IMR-90 (cell line): ENCODE measurements at regions not wholly inside any gene's neighbourhood (a gene's known extent, or its start where the extent isn't known, plus 50 kb on each side); places are given as distances from the start of the nearest gene placed in this dataset.

Experiments used
- ATAC-seq: fragments of 200-7000 bp; cut with Tn5 transposase; 2 replicates; pipeline ENCODE4 v1.9.1; 2020; ENCODE audit warnings: low read depth, mild to moderate bottlenecking, moderate library complexity
- BruUV-seq: library from RNA; stranded (reverse); fragments of 400-500 nt; replicated peaks from 2 replicates; lab custom pipeline; 2021; lab: Mats Ljungman, UMichigan
- CTCF ChIA-PET: fragments of 300-600 bp; formaldehyde crosslinking; extraction: SDS; loops from one replicate; lab custom pipeline; 2021; ENCODE audit warnings: antibody characterized with exemption; lab: Yijun Ruan, JAX
- POLR2A ChIA-PET: fragments of 300-600 bp; sonication (Branson Sonifier 250); formaldehyde crosslinking; loops from one replicate; lab custom pipeline; 2022; ENCODE audit warnings: antibody characterized with exemption; ENCODE audit not compliant: unreplicated experiment; lab: Charles Lee
- DNase-seq: peaks from one replicate; pipeline ENCODE4 v3.0.0; 2013
- H2AFZ ChIP-seq: replicated peaks from 2 replicates; pipeline ENCODE3; 2013; ENCODE audit warnings: low read length, mild to moderate bottlenecking; ENCODE audit not compliant: poor library complexity
- H2AK5ac ChIP-seq: 2 replicates; pipeline ENCODE4 v1.6.1; 2013; ENCODE audit warnings: low read depth, low read length, inconsistent platforms
- H2AK9ac ChIP-seq: replicated peaks from 2 replicates; pipeline ENCODE3; 2013; ENCODE audit warnings: mild to moderate bottlenecking, low read depth, low read length, moderate library complexity; ENCODE audit not compliant: poor library complexity
- H2BK120ac ChIP-seq: 2 replicates; pipeline ENCODE4 v1.6.1; 2013; ENCODE audit warnings: low read depth, low read length, inconsistent platforms
- H2BK15ac ChIP-seq: 3 replicates; pipeline ENCODE4 v1.6.1; 2013; ENCODE audit warnings: low read depth, low read length, inconsistent platforms
- H2BK20ac ChIP-seq: 2 replicates; pipeline ENCODE4 v1.6.1; 2013; ENCODE audit warnings: low read depth, mild to moderate bottlenecking, inconsistent platforms, low read length, moderate library complexity
- H2BK5ac ChIP-seq: 2 replicates; pipeline ENCODE4 v1.6.1; 2013; ENCODE audit warnings: mild to moderate bottlenecking, low read depth, low read length, inconsistent platforms; ENCODE audit not compliant: poor library complexity, severe bottlenecking
- H3K14ac ChIP-seq: replicated peaks from 2 replicates; pipeline ENCODE4 v1.6.1; 2013; ENCODE audit warnings: low read depth, low read length, inconsistent platforms
- H3K18ac ChIP-seq: 2 replicates; pipeline ENCODE4 v1.6.1; 2013; ENCODE audit warnings: low read depth, low read length, control low read depth
- H3K23ac ChIP-seq: 2 replicates; pipeline ENCODE4 v1.6.1; 2013; ENCODE audit warnings: low read depth, low read length, inconsistent platforms
- H3K27ac ChIP-seq: 2 replicates; pipeline ENCODE4 v1.5.1; 2013; ENCODE audit warnings: mild to moderate bottlenecking, control low read depth, low read length; ENCODE audit not compliant: insufficient read depth
- H3K27me3 ChIP-seq: 2 replicates; pipeline ENCODE4 v1.6.1; 2013; ENCODE audit warnings: low read length; ENCODE audit not compliant: control insufficient read depth, insufficient read depth
- H3K36me3 ChIP-seq: 2 replicates; pipeline ENCODE4 v1.6.1; 2013; ENCODE audit warnings: low read length, mixed read lengths; ENCODE audit not compliant: control insufficient read depth, insufficient read depth
- H3K4ac ChIP-seq: 2 replicates; pipeline ENCODE4 v1.6.1; 2013; ENCODE audit warnings: low read depth, low read length, inconsistent platforms
- H3K4me1 ChIP-seq: 2 replicates; pipeline ENCODE4 v1.6.1; 2013; ENCODE audit warnings: low read length, mixed read lengths; ENCODE audit not compliant: control insufficient read depth, insufficient read depth
- H3K4me2 ChIP-seq: 2 replicates; pipeline ENCODE4 v1.6.1; 2013; ENCODE audit warnings: low read depth, mild to moderate bottlenecking, control low read depth, low read length, moderate library complexity
- H3K4me3 ChIP-seq: 2 replicates; pipeline ENCODE4 v1.5.1; 2013; ENCODE audit warnings: low read depth, mild to moderate bottlenecking, control low read depth, low read length, moderate library complexity; ENCODE audit not compliant: insufficient read depth
- H3K56ac ChIP-seq: 2 replicates; pipeline ENCODE4 v1.6.1; 2013; ENCODE audit warnings: low read length, inconsistent platforms; ENCODE audit not compliant: insufficient read depth; ENCODE audit errors: extremely low read depth
- H3K79me1 ChIP-seq, 2 experiments: 2 replicates each; pipeline ENCODE4 v1.6.1; 2013; ENCODE audit warnings: low read length in 2 of 2, inconsistent platforms in 1 of 2, low read depth in 1 of 2
- H3K9ac ChIP-seq: 2 replicates; pipeline ENCODE4 v1.6.1; 2013; ENCODE audit warnings: low read depth, low read length, control low read depth
- H3K9me1 ChIP-seq: 2 replicates; pipeline ENCODE4 v1.6.1; 2013; ENCODE audit warnings: low read length, inconsistent platforms; ENCODE audit not compliant: insufficient read depth
- H3K9me3 ChIP-seq: 2 replicates; pipeline ENCODE4 v1.6.1; 2013; ENCODE audit warnings: low read length; ENCODE audit not compliant: control insufficient read depth, insufficient read depth
- H4K20me1 ChIP-seq: 2 replicates; pipeline ENCODE4 v1.6.1; 2013; ENCODE audit warnings: low read length, inconsistent platforms; ENCODE audit not compliant: insufficient read depth
- H4K5ac ChIP-seq: 2 replicates; pipeline ENCODE4 v1.6.1; 2013; ENCODE audit warnings: mild to moderate bottlenecking, low read depth, low read length, control low read depth
- H4K8ac ChIP-seq, 2 experiments: 2 replicates each; pipeline ENCODE4 v1.6.1; 2013; ENCODE audit warnings: low read depth in 2 of 2, low read length in 2 of 2, control low read depth in 1 of 2, inconsistent platforms in 1 of 2
- H4K91ac ChIP-seq: 2 replicates; pipeline ENCODE4 v1.6.1; 2013; ENCODE audit warnings: low read depth, low read length, inconsistent platforms; ENCODE audit not compliant: insufficient read depth
- BHLHE40 ChIP-seq: fragments of 150-350 bp; IDR thresholded peaks from 2 replicates; pipeline ENCODE4 v1.6.1; 2016; ENCODE audit warnings: mild to moderate bottlenecking, low read depth, low read length
- FOS ChIP-seq: fragments of 150-350 bp; IDR thresholded peaks from 2 replicates; pipeline ENCODE4 v1.6.1; 2016; ENCODE audit warnings: low read depth, low read length
- MAFK ChIP-seq: IDR thresholded peaks from 2 replicates; pipeline ENCODE4 v1.6.1; 2012; ENCODE audit warnings: low read depth, low read length, improper control_type of control experiment
- MAZ ChIP-seq: IDR thresholded peaks from 2 replicates; pipeline ENCODE4 v1.6.1; 2012; ENCODE audit warnings: low read depth, mild to moderate bottlenecking, low read length, improper control_type of control experiment, moderate library complexity, borderline replicate concordance
- MXI1 ChIP-seq: IDR thresholded peaks from 2 replicates; pipeline ENCODE4 v1.6.1; 2012; ENCODE audit warnings: low read depth, mild to moderate bottlenecking, low read length, moderate library complexity, borderline replicate concordance
- NFE2L2 ChIP-seq: fragments of 150-350 bp; IDR thresholded peaks from 2 replicates; pipeline ENCODE4 v1.6.1; 2016; ENCODE audit warnings: low read depth, mild to moderate bottlenecking, low read length
- POLR2A ChIP-seq: IDR thresholded peaks from 2 replicates; pipeline ENCODE4 v1.6.1; 2012; ENCODE audit warnings: mild to moderate bottlenecking, low read depth, low read length
- RCOR1 ChIP-seq: IDR thresholded peaks from 2 replicates; pipeline ENCODE4 v1.6.1; 2012; ENCODE audit warnings: mild to moderate bottlenecking, low read length, improper control_type of control experiment; ENCODE audit not compliant: insufficient replicate concordance
- RFX5 ChIP-seq: IDR thresholded peaks from 2 replicates; pipeline ENCODE4 v1.8.0; 2012; ENCODE audit warnings: low read depth, mild to moderate bottlenecking, low read length, moderate library complexity
- WGBS, 2 experiments: methylation state at CpG; one replicate each; pipeline versions ENCODE4 v1.1.5 to v1.1.7; 2013; ENCODE audit warnings: missing lambda C conversion rate in 2 of 2; ENCODE audit not compliant: insufficient read length in 1 of 2; ENCODE audit errors: extremely low coverage in 2 of 2; 5-methylcytosine and 5-hydroxymethylcytosine counted together
- dilution Hi-C: fragments of 300-500 bp; cut with HindIII; formaldehyde crosslinking; loops from one replicate; pipeline ENCODE4 v1.14.3; 2018; ENCODE audit warnings: low sequenced_read_pairs; ENCODE audit not compliant: unreplicated experiment
- in situ Hi-C: fragments of 300-500 bp; cut with MboI; formaldehyde crosslinking; loops from 3 replicates; pipeline ENCODE4 v1.14.3; 2019; ENCODE audit warnings: low sequenced_read_pairs, inconsistent platforms, mixed read lengths
- intact Hi-C: fragments of 100-400 bp; cut with micrococcal nuclease; formaldehyde crosslinking; loops from 2 replicates; pipeline ENCODE4 v1.10.0; 2022
- TF ChIP-seq, protein P1 (sequence below): fragments of 150-350 bp; IDR thresholded peaks from 2 replicates; pipeline ENCODE4 v1.6.1; 2017; ENCODE audit warnings: mild to moderate bottlenecking, antibody characterized with exemption, low read length, low read depth
- TF ChIP-seq, protein P2 (sequence below): conservative IDR thresholded peaks from 2 replicates; pipeline ENCODE4 v1.5.1; 2012; ENCODE audit warnings: mild to moderate bottlenecking, low read depth, low read length, improper control_type of control experiment
- TF ChIP-seq, protein P3 (sequence below): fragments of 150-350 bp; IDR thresholded peaks from 2 replicates; pipeline ENCODE4 v1.6.1; 2016; ENCODE audit warnings: low read depth, mild to moderate bottlenecking, low read length, moderate library complexity, borderline replicate concordance

DNA sequence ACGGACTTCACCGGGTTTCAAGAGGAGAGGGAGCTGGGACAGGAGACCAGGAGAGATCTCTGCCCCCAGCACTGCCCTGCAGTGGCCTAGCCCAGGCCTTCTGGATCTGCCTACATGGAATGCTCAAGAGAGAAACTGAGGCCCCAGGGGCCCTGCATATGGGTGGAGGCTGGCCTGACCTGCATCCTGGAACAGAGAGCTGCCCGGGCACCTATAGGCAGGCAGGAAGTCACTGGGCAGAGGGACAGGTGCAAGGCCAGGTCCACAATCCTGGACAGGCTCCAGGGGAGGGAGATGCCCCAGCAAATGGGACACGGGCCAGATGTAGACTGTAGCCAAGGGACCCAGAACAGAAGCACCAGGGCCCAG is 98.5 kb upstream of the RUFY1 start:
- no peak overlapping the region for H2BK20ac ChIP-seq
- no peak overlapping the region for H4K91ac ChIP-seq
- no peak overlapping the region for H4K8ac ChIP-seq
- WGBS, 2 experiments, result 40% methylated on average over 1 of the region's 4 CpGs; no CpG with 5 or more reads in 1 of the 2 experiments
- H3K36me3 ChIP-seq, result no peaks in the 10 kb centered on the region
- CTCF ChIA-PET, result no interaction called here
- no peaks in the 10 kb centered on the region for H4K20me1 ChIP-seq
- H3K9ac ChIP-seq, result no peak overlapping the region
- H4K5ac ChIP-seq, result no peak overlapping the region
- dilution Hi-C loops, result no loop called here
- 0 out of 2 replicates have a peak, but pooled peaks cover 2% of the 10 kb centered on the region for H3K27me3 ChIP-seq
- H3K4me1 ChIP-seq, result no peaks in the 10 kb centered on the region
- intact Hi-C loops, result no loop called here
- H2BK15ac ChIP-seq, result no peak overlapping the region
- H3K9me1 ChIP-seq, result no peaks in the 10 kb centered on the region
- ATAC-seq, result no peak
- no peak overlapping the region for H2AFZ ChIP-seq
- no TSS peak for BruUV-seq
- no peak overlapping the region for H2BK5ac ChIP-seq
- no peak overlapping the region for H3K56ac ChIP-seq
- H2AK5ac ChIP-seq, result no peak overlapping the region
- in situ Hi-C loops, result no loop called here
- no peak overlapping the region for H3K27ac ChIP-seq
- no peak overlapping the region for H3K4me3 ChIP-seq
- H3K79me1 ChIP-seq, result no peaks in the 10 kb centered on the region
- no peak overlapping the region for H3K14ac ChIP-seq
- H3K4ac ChIP-seq, result no peak overlapping the region
- no peak overlapping the region for H3K23ac ChIP-seq
- H3K9me3 ChIP-seq, result peaks cover 9% of the 10 kb centered on the region
- POLR2A ChIA-PET, result no interaction called here
- H3K18ac ChIP-seq, result no peak overlapping the region
- no peak overlapping the region for H3K4me2 ChIP-seq
- H2AK9ac ChIP-seq, result no peak overlapping the region
- DNase-seq, result no peak
- no peak overlapping the region for H2BK120ac ChIP-seq
- TF ChIP-seq MAFK (no peak), NFE2L2 (no peak), RCOR1 (no peak), POLR2A (no peak), BHLHE40 (no peak), RFX5 (no peak), MXI1 (no peak), MAZ (no peak), FOS (no peak)
- TF ChIP-seq, protein P1, sequence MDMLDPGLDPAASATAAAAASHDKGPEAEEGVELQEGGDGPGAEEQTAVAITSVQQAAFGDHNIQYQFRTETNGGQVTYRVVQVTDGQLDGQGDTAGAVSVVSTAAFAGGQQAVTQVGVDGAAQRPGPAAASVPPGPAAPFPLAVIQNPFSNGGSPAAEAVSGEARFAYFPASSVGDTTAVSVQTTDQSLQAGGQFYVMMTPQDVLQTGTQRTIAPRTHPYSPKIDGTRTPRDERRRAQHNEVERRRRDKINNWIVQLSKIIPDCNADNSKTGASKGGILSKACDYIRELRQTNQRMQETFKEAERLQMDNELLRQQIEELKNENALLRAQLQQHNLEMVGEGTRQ, result no peak
- TF ChIP-seq, protein P2, sequence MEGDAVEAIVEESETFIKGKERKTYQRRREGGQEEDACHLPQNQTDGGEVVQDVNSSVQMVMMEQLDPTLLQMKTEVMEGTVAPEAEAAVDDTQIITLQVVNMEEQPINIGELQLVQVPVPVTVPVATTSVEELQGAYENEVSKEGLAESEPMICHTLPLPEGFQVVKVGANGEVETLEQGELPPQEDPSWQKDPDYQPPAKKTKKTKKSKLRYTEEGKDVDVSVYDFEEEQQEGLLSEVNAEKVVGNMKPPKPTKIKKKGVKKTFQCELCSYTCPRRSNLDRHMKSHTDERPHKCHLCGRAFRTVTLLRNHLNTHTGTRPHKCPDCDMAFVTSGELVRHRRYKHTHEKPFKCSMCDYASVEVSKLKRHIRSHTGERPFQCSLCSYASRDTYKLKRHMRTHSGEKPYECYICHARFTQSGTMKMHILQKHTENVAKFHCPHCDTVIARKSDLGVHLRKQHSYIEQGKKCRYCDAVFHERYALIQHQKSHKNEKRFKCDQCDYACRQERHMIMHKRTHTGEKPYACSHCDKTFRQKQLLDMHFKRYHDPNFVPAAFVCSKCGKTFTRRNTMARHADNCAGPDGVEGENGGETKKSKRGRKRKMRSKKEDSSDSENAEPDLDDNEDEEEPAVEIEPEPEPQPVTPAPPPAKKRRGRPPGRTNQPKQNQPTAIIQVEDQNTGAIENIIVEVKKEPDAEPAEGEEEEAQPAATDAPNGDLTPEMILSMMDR, result no peak
- TF ChIP-seq, protein P3, sequence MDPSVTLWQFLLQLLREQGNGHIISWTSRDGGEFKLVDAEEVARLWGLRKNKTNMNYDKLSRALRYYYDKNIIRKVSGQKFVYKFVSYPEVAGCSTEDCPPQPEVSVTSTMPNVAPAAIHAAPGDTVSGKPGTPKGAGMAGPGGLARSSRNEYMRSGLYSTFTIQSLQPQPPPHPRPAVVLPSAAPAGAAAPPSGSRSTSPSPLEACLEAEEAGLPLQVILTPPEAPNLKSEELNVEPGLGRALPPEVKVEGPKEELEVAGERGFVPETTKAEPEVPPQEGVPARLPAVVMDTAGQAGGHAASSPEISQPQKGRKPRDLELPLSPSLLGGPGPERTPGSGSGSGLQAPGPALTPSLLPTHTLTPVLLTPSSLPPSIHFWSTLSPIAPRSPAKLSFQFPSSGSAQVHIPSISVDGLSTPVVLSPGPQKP, result no peak
